ENCODE measurements at regions not wholly inside any gene's neighbourhood (a gene's known extent, or its start where the extent isn't known, plus 50 kb on each side); places are given as distances from the start of the nearest gene placed in this dataset.
A peak's percentile ranks its signal among the peaks of the same experiment; 100 is the strongest.

DNA sequence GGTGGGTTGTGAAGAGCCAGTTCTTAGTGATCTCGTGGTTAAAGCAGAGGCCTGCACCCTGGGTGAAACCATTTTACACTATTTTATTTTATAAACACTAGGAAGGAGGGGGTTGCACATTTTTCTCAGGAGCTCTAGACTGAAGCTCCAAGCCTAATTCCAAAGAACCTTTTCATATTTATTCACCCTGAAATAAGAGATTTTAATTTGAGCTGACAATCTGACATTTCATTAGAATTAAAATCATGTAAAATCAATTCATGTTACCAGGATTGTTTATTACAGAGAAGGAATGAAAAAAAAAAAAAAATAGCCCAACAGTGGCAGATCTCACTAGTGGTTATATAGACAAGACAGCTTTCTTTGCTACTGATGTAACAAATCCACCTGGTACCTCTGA is 222.5 kb upstream of the SOX4 start:
- peaks cover 4% of the 10 kb centered on the region for H3K4me1 ChIP-seq (ENCODE audit: control insufficient read depth, insufficient read depth, low read length)
- POLR2A ChIA-PET = interaction anchor here (0.7 to 1.6 kb wide), 2 partner anchors 11 to 222 kb away, joined by 4 to 6 read pairs; partner anchors contain the start of gene SOX4
- no peak for TF ChIP-seq ZNF48 (tag by site-specific recombination; IDR thresholded peaks at IDR 0.05)
- TF ChIP-seq, protein P1, sequence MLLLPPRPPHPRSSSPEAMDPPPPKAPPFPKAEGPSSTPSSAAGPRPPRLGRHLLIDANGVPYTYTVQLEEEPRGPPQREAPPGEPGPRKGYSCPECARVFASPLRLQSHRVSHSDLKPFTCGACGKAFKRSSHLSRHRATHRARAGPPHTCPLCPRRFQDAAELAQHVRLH (tag by site-specific recombination; IDR thresholded peaks at IDR 0.05) = no peak
- TF ChIP-seq ZNF670 (tag by site-specific recombination; IDR thresholded peaks at IDR 0.05; ENCODE audit: low read depth) = no peak
- TF ChIP-seq, protein P2, sequence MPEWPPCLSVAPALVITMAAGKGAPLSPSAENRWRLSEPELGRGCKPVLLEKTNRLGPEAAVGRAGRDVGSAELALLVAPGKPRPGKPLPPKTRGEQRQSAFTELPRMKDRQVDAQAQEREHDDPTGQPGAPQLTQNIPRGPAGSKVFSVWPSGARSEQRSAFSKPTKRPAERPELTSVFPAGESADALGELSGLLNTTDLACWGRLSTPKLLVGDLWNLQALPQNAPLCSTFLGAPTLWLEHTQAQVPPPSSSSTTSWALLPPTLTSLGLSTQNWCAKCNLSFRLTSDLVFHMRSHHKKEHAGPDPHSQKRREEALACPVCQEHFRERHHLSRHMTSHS (tag by site-specific recombination; IDR thresholded peaks at IDR 0.05) = no peak
- TF ChIP-seq WT1 (tag by site-specific recombination; IDR thresholded peaks at IDR 0.05) = no peak
- no peak for TF ChIP-seq ZNF791 (tag by site-specific recombination; IDR thresholded peaks at IDR 0.05)
- no peak overlapping the region for H3K27ac ChIP-seq (ENCODE audit: extremely low read depth, low read depth, low read length)
- no peaks in the 10 kb centered on the region for H3K36me3 ChIP-seq (ENCODE audit: control insufficient read depth in 2 of 2, insufficient read depth in 1 of 2, low read length in 2 of 2)
- no peak overlapping the region for H3K4me3 ChIP-seq (ENCODE audit: low read depth, low read length)
- no peaks in the 10 kb centered on the region for H3K9me3 ChIP-seq (ENCODE audit: control insufficient read depth, insufficient read depth, low read depth, low read length)
- CTCF ChIA-PET = interaction anchor here (0.6 kb wide), 1 partner anchor 370 kb away, joined by 6 read pairs; no protein-coding TSS in a partner anchor

DNA sequence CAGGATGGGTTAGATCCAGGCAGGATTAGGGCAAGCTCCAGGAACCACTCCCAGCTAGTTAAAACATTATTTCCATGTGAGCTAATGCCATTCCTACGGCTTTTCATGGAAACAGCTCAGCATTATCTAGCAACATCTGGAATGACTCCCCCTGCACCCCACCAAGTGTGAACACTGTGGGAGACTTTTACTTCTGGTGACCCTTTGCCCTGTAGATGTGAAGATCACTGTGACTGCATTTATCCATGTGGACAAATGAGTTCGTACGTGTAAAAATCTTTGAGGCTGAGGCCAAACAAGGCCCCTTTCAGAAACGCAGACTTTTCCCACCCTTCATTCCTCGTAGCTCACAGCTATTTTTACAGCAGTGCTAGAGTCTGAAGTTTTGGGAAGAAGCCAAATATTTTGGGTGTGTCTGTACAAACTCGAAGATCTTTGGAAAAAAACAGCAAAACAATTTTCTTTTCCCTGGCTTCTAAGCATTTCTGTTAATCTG is 221.8 kb upstream of the SOX4 start:
- H3K27ac ChIP-seq (ENCODE audit: extremely low read depth, low read depth, low read length) = no peak overlapping the region; the same call in 1 of the 2 replicates
- H3K36me3 ChIP-seq (ENCODE audit: control insufficient read depth in 2 of 2, insufficient read depth in 1 of 2, low read length in 2 of 2) = no peaks in the 10 kb centered on the region
- H3K9me3 ChIP-seq (ENCODE audit: control insufficient read depth, insufficient read depth, low read depth, low read length) = no peaks in the 10 kb centered on the region
- ChIA-PET POLR2A (interaction anchor here (1.6 kb wide), 1 partner anchor 222 kb away, joined by 4 read pairs; the partner anchor contains the start of gene SOX4), CTCF (no interaction called here)
- no peak overlapping the region for H3K4me3 ChIP-seq (ENCODE audit: low read depth, low read length)
- TF ChIP-seq, protein P3, sequence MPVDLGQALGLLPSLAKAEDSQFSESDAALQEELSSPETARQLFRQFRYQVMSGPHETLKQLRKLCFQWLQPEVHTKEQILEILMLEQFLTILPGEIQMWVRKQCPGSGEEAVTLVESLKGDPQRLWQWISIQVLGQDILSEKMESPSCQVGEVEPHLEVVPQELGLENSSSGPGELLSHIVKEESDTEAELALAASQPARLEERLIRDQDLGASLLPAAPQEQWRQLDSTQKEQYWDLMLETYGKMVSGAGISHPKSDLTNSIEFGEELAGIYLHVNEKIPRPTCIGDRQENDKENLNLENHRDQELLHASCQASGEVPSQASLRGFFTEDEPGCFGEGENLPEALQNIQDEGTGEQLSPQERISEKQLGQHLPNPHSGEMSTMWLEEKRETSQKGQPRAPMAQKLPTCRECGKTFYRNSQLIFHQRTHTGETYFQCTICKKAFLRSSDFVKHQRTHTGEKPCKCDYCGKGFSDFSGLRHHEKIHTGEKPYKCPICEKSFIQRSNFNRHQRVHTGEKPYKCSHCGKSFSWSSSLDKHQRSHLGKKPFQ (tag by site-specific recombination; IDR thresholded peaks at IDR 0.05) = peak; percentile 49; the same call in 1 of the 2 replicates
- peak; percentile 46 for TF ChIP-seq ZIC2 (tag by site-specific recombination; IDR thresholded peaks at IDR 0.05)
- no peak for TF ChIP-seq EGR2 (tag by site-specific recombination; IDR thresholded peaks at IDR 0.05; ENCODE audit: low read depth)
- TF ChIP-seq MEIS1 (CRISPR knock-in tag; IDR thresholded peaks at IDR 0.05; ENCODE audit: borderline replicate concordance) = no peak
- TF ChIP-seq ZNF302 (tag by site-specific recombination; IDR thresholded peaks at IDR 0.05; ENCODE audit: low read depth) = no peak
- TF ChIP-seq, protein P4, sequence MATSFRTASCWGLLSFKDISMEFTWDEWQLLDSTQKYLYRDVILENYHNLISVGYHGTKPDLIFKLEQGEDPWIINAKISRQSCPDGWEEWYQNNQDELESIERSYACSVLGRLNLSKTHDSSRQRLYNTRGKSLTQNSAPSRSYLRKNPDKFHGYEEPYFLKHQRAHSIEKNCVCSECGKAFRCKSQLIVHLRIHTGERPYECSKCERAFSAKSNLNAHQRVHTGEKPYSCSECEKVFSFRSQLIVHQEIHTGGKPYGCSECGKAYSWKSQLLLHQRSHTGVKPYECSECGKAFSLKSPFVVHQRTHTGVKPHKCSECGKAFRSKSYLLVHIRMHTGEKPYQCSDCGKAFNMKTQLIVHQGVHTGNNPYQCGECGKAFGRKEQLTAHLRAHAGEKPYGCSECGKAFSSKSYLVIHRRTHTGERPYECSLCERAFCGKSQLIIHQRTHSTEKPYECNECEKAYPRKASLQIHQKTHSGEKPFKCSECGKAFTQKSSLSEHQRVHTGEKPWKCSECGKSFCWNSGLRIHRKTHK (tag by site-specific recombination; IDR thresholded peaks at IDR 0.05) = no peak
- 0 out of 2 replicates have a peak, but pooled peaks have one; percentile 11 for TF ChIP-seq KLF1 (tag by site-specific recombination; IDR thresholded peaks at IDR 0.05)
- TF ChIP-seq ZNF621 (tag by site-specific recombination; IDR thresholded peaks at IDR 0.05) = no peak
- TF ChIP-seq ZNF658 (tag by site-specific recombination; IDR thresholded peaks at IDR 0.05) = no peak
- no peak for TF ChIP-seq ZNF341 (tag by site-specific recombination; IDR thresholded peaks at IDR 0.05; ENCODE audit: low read depth)
- TF ChIP-seq ZNF677 (tag by site-specific recombination; IDR thresholded peaks at IDR 0.05) = no peak
- TF ChIP-seq KLF7 (tag by site-specific recombination; IDR thresholded peaks at IDR 0.05; ENCODE audit: borderline replicate concordance) = no peak
- TF ChIP-seq, protein P5, sequence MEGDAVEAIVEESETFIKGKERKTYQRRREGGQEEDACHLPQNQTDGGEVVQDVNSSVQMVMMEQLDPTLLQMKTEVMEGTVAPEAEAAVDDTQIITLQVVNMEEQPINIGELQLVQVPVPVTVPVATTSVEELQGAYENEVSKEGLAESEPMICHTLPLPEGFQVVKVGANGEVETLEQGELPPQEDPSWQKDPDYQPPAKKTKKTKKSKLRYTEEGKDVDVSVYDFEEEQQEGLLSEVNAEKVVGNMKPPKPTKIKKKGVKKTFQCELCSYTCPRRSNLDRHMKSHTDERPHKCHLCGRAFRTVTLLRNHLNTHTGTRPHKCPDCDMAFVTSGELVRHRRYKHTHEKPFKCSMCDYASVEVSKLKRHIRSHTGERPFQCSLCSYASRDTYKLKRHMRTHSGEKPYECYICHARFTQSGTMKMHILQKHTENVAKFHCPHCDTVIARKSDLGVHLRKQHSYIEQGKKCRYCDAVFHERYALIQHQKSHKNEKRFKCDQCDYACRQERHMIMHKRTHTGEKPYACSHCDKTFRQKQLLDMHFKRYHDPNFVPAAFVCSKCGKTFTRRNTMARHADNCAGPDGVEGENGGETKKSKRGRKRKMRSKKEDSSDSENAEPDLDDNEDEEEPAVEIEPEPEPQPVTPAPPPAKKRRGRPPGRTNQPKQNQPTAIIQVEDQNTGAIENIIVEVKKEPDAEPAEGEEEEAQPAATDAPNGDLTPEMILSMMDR (tag by site-specific recombination; IDR thresholded peaks at IDR 0.05) = no peak
- TF ChIP-seq ZNF473 (tag by site-specific recombination; IDR thresholded peaks at IDR 0.05) = no peak
- no peak for TF ChIP-seq ZNF626 (tag by site-specific recombination; IDR thresholded peaks at IDR 0.05)
- no peak for TF ChIP-seq ZNF138 (tag by site-specific recombination; IDR thresholded peaks at IDR 0.05; ENCODE audit: borderline replicate concordance)
- no peak for TF ChIP-seq ZNF211 (tag by site-specific recombination; IDR thresholded peaks at IDR 0.05; ENCODE audit: low read depth)
- TF ChIP-seq, protein P6, sequence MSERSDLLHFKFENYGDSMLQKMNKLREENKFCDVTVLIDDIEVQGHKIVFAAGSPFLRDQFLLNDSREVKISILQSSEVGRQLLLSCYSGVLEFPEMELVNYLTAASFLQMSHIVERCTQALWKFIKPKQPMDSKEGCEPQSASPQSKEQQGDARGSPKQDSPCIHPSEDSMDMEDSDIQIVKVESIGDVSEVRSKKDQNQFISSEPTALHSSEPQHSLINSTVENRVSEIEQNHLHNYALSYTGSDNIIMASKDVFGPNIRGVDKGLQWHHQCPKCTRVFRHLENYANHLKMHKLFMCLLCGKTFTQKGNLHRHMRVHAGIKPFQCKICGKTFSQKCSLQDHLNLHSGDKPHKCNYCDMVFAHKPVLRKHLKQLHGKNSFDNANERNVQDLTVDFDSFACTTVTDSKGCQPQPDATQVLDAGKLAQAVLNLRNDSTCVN (tag by site-specific recombination; optimal IDR thresholded peaks at IDR 0.05) = no peak
- TF ChIP-seq ZNF549 (tag by site-specific recombination; IDR thresholded peaks at IDR 0.05) = no peak
- no peak for TF ChIP-seq ZNF354C (tag by site-specific recombination; IDR thresholded peaks at IDR 0.05; ENCODE audit: borderline replicate concordance, low read depth)
- TF ChIP-seq ZNF670 (tag by site-specific recombination; IDR thresholded peaks at IDR 0.05; ENCODE audit: low read depth) = no peak
- TF ChIP-seq YY2 (tag by site-specific recombination; IDR thresholded peaks at IDR 0.05) = no peak
- H3K4me1 ChIP-seq (ENCODE audit: control insufficient read depth, insufficient read depth, low read length) = peaks cover 4% of the 10 kb centered on the region
